ENCODE measurements at regions not wholly inside any gene's neighbourhood (a gene's known extent, or its start where the extent isn't known, plus 50 kb on each side); places are given as distances from the start of the nearest gene placed in this dataset.

GRCh38 chr18:53789376-53790247 lies 434.9 kb downstream of the MBD2 start:
- no peak for DNase-seq (ENCODE audit: extremely low read depth, low read depth)
- H3K4me3 ChIP-seq (replicated peaks; ENCODE audit: low read depth, low read length), result no peak overlapping the region
- no peak for TF ChIP-seq CTCF (IDR thresholded peaks at IDR 0.05; ENCODE audit: low read depth, low read length, missing control alignments)

- no peak for TF ChIP-seq CTCF (IDR thresholded peaks at IDR 0.05; ENCODE audit: low read depth, low read length, missing control alignments)
- no peak for DNase-seq (ENCODE audit: extremely low read depth, low read depth)
- H3K4me3 ChIP-seq (replicated peaks; ENCODE audit: low read depth, low read length), result no peak overlapping the region
These were observed 438.7 kb downstream of the MBD2 start for GRCh38 chr18:53785811-53786210.

- TF ChIP-seq CTCF (IDR thresholded peaks at IDR 0.05; ENCODE audit: low read depth, low read length, missing control alignments), result no peak
- no peak for DNase-seq (ENCODE audit: extremely low read depth, low read depth)
These were observed 440.2 kb downstream of the MBD2 start for GRCh38 chr18:53784253-53784652.

GRCh38 chr18:53780666-53781065 lies 443.8 kb downstream of the MBD2 start:
- H3K4me3 ChIP-seq (replicated peaks; ENCODE audit: low read depth, low read length), result no peak overlapping the region
- DNase-seq (ENCODE audit: extremely low read depth, low read depth), result no peak
- TF ChIP-seq CTCF (IDR thresholded peaks at IDR 0.05; ENCODE audit: low read depth, low read length, missing control alignments), result no peak

More at GRCh38 chr18:53784253-53784652, 440.2 kb downstream of the MBD2 start:
- H3K4me3 ChIP-seq (replicated peaks; ENCODE audit: low read depth, low read length), result no peak overlapping the region

GRCh38 chr18:53772293-53772692 lies 452.2 kb downstream of the MBD2 start:
- no peak for TF ChIP-seq CTCF (IDR thresholded peaks at IDR 0.05; ENCODE audit: low read depth, low read length, missing control alignments)
- DNase-seq (ENCODE audit: extremely low read depth, low read depth), result no peak
- no peak overlapping the region for H3K4me3 ChIP-seq (replicated peaks; ENCODE audit: low read depth, low read length)

GRCh38 chr18:53771664-53772063 lies 452.8 kb downstream of the MBD2 start:
- DNase-seq (ENCODE audit: extremely low read depth, low read depth), result no peak
- TF ChIP-seq CTCF (IDR thresholded peaks at IDR 0.05; ENCODE audit: low read depth, low read length, missing control alignments), result no peak
- H3K4me3 ChIP-seq (replicated peaks; ENCODE audit: low read depth, low read length), result no peak overlapping the region

Measured in HFF-Myc (cell line).